ENCODE measurements at regions not wholly inside any gene's neighbourhood (a gene's known extent, or its start where the extent isn't known, plus 50 kb on each side); places are given as distances from the start of the nearest gene placed in this dataset.

GRCh38 chr2:59733970-59734369 lies 819.5 kb downstream of the BCL11A start:
- Histone ChIP-seq H3K4me2 (ENCODE audit: low read depth, low read length) (no peak overlapping the region), H4K20me1 (ENCODE audit: insufficient read depth, low read length) (no peaks in the 10 kb centered on the region), H3K9me3 (replicated peaks; ENCODE audit: insufficient read depth, low read length) (no peaks in the 10 kb centered on the region), H3K36me3 (replicated peaks; ENCODE audit: insufficient read depth, low read length) (no peaks in the 10 kb centered on the region), H3K4me3 (ENCODE audit: low read length) (no peak overlapping the region), H3K9ac (ENCODE audit: low read length) (no peak overlapping the region), H3K9me2 (replicated peaks; ENCODE audit: insufficient read depth, low read length) (no peaks in the 10 kb centered on the region), H3K27me3 (replicated peaks; ENCODE audit: insufficient read depth, low read length) (no peaks in the 10 kb centered on the region), H2AFZ (ENCODE audit: low read length) (no peak overlapping the region), H3K27ac (ENCODE audit: low read length) (no peak overlapping the region), H3K4me1 (ENCODE audit: low read length) (no peaks in the 10 kb centered on the region), H3F3A (ENCODE audit: insufficient read depth, low read length) (no peaks in the 10 kb centered on the region), H3K79me2 (ENCODE audit: low read length) (no peaks in the 10 kb centered on the region)
- no peak for DNase-seq
- TF ChIP-seq CTCF (IDR thresholded peaks at IDR 0.05; ENCODE audit: low read length), result no peak
- no peak for TF ChIP-seq EZH2 (optimal IDR thresholded peaks at IDR 0.05; ENCODE audit: low read depth, low read length)
- no peak for TF ChIP-seq EZH2phosphoT487 (IDR thresholded peaks at IDR 0.05; ENCODE audit: low read length)

- no peak for DNase-seq
- H2AFZ ChIP-seq (ENCODE audit: low read length), result no peak overlapping the region
- H3K27ac ChIP-seq (ENCODE audit: low read length), result no peak overlapping the region
- H3K9me3 ChIP-seq (replicated peaks; ENCODE audit: insufficient read depth, low read length), result no peaks in the 10 kb centered on the region
- no peak overlapping the region for H3K4me2 ChIP-seq (ENCODE audit: low read depth, low read length)
- H3K4me1 ChIP-seq (ENCODE audit: low read length), result no peaks in the 10 kb centered on the region
- no peak overlapping the region for H3K9ac ChIP-seq (ENCODE audit: low read length)
- no peaks in the 10 kb centered on the region for H3K9me2 ChIP-seq (replicated peaks; ENCODE audit: insufficient read depth, low read length)
- no peaks in the 10 kb centered on the region for H3K36me3 ChIP-seq (replicated peaks; ENCODE audit: insufficient read depth, low read length)
- H3F3A ChIP-seq (ENCODE audit: insufficient read depth, low read length), result no peaks in the 10 kb centered on the region
- TF ChIP-seq EZH2phosphoT487 (IDR thresholded peaks at IDR 0.05; ENCODE audit: low read length), result no peak
- TF ChIP-seq CTCF (IDR thresholded peaks at IDR 0.05; ENCODE audit: low read length), result no peak
- no peak for TF ChIP-seq EZH2 (optimal IDR thresholded peaks at IDR 0.05; ENCODE audit: low read depth, low read length)
- no peaks in the 10 kb centered on the region for H3K27me3 ChIP-seq (replicated peaks; ENCODE audit: insufficient read depth, low read length)
- no peaks in the 10 kb centered on the region for H4K20me1 ChIP-seq (ENCODE audit: insufficient read depth, low read length)
- H3K79me2 ChIP-seq (ENCODE audit: low read length), result no peaks in the 10 kb centered on the region
- H3K4me3 ChIP-seq (ENCODE audit: low read length), result no peak overlapping the region
Observed at GRCh38 chr2:59733567-59733930, 819.9 kb downstream of the BCL11A start.

- Histone ChIP-seq H2AFZ (ENCODE audit: low read length) (no peak overlapping the region), H3F3A (ENCODE audit: insufficient read depth, low read length) (no peaks in the 10 kb centered on the region), H3K4me3 (ENCODE audit: low read length) (no peak overlapping the region), H3K27ac (ENCODE audit: low read length) (no peak overlapping the region), H3K79me2 (ENCODE audit: low read length) (no peaks in the 10 kb centered on the region), H3K4me2 (ENCODE audit: low read depth, low read length) (no peak overlapping the region), H3K9me2 (replicated peaks; ENCODE audit: insufficient read depth, low read length) (no peaks in the 10 kb centered on the region), H3K27me3 (replicated peaks; ENCODE audit: insufficient read depth, low read length) (no peaks in the 10 kb centered on the region), H3K36me3 (replicated peaks; ENCODE audit: insufficient read depth, low read length) (no peaks in the 10 kb centered on the region), H4K20me1 (ENCODE audit: insufficient read depth, low read length) (no peaks in the 10 kb centered on the region), H3K4me1 (ENCODE audit: low read length) (no peaks in the 10 kb centered on the region), H3K9me3 (replicated peaks; ENCODE audit: insufficient read depth, low read length) (no peaks in the 10 kb centered on the region), H3K9ac (ENCODE audit: low read length) (no peak overlapping the region)
- no peak for TF ChIP-seq EZH2 (optimal IDR thresholded peaks at IDR 0.05; ENCODE audit: low read depth, low read length)
- no peak for TF ChIP-seq EZH2phosphoT487 (IDR thresholded peaks at IDR 0.05; ENCODE audit: low read length)
- no peak for TF ChIP-seq CTCF (IDR thresholded peaks at IDR 0.05; ENCODE audit: low read length)
- DNase-seq, result no peak
Observed at GRCh38 chr2:59732871-59733566, 820.4 kb downstream of the BCL11A start.

All from MM.1S (cell line).